RCC 7860 (cell line): ENCODE measurements at regions not wholly inside any gene's neighbourhood (a gene's known extent, or its start where the extent isn't known, plus 50 kb on each side); places are given as distances from the start of the nearest gene placed in this dataset.

ENCODE experiments used
- DNase-seq: peaks from one replicate; pipeline ENCODE4 v3.0.0-alpha.2; 2015; ENCODE audit warnings: low spot score
- FAIRE-seq: peaks from 2 replicates; lab custom pipeline; 2012; peaks lifted over from hg19 to GRCh38; lab: Jason Lieb, UNC

- FAIRE-seq (no peak), DNase-seq (no peak)
These were observed 63.5 kb upstream of the ASCC3 start for GRCh38 chr6:100944644-100945043.

GRCh38 chr6:100946021-100946540 lies 65.0 kb upstream of the ASCC3 start:
- DNase-seq = no peak

GRCh38 chr6:100946711-100947110 lies 65.6 kb upstream of the ASCC3 start:
- DNase-seq = no peak
- no peak for FAIRE-seq

More at GRCh38 chr6:100946021-100946540, 65.0 kb upstream of the ASCC3 start:
- no peak for FAIRE-seq

GRCh38 chr6:100948381-100949133 lies 67.4 kb upstream of the ASCC3 start:
- DNase-seq = no peak
- FAIRE-seq = no peak

- DNase-seq (no peak), FAIRE-seq (no peak)
These were observed 70.9 kb upstream of the ASCC3 start for GRCh38 chr6:100952006-100952405.

- DNase-seq = no peak
- no peak for FAIRE-seq
These were observed 78.2 kb upstream of the ASCC3 start for GRCh38 chr6:100959280-100959679.

GRCh38 chr6:100962466-100962865 lies 81.3 kb upstream of the ASCC3 start:
- FAIRE-seq (no peak), DNase-seq (no peak)

- no peak for DNase-seq
- FAIRE-seq = no peak
These were observed 83.9 kb upstream of the ASCC3 start for GRCh38 chr6:100965067-100965466.

- DNase-seq (no peak), FAIRE-seq (no peak)
These were observed 87.8 kb upstream of the ASCC3 start for GRCh38 chr6:100968949-100969348.

- no peak for DNase-seq
- FAIRE-seq = no peak
These were observed 98.1 kb upstream of the ASCC3 start for GRCh38 chr6:100979267-100979666.

- no peak for FAIRE-seq
- DNase-seq = no peak
These were observed 99.8 kb upstream of the ASCC3 start for GRCh38 chr6:100980949-100981348.

- DNase-seq (no peak), FAIRE-seq (no peak)
These were observed 105.8 kb upstream of the ASCC3 start for GRCh38 chr6:100986921-100987320.

- DNase-seq (no peak), FAIRE-seq (no peak)
These were observed 106.4 kb upstream of the ASCC3 start for GRCh38 chr6:100987556-100987955.

- no peak for FAIRE-seq
- DNase-seq = no peak
These were observed 107.4 kb upstream of the ASCC3 start for GRCh38 chr6:100988391-100988984.

GRCh38 chr6:100990070-100990469 lies 108.9 kb upstream of the ASCC3 start:
- DNase-seq = no peak
- FAIRE-seq = no peak

- DNase-seq (no peak), FAIRE-seq (no peak)
These were observed 115.3 kb upstream of the ASCC3 start for GRCh38 chr6:100996409-100996808.

GRCh38 chr6:100998111-100998510 lies 117.0 kb upstream of the ASCC3 start:
- FAIRE-seq (no peak), DNase-seq (peak; percentile 8)

GRCh38 chr6:100999034-100999597 lies 118.0 kb upstream of the ASCC3 start:
- FAIRE-seq (no peak), DNase-seq (no peak)

- DNase-seq (no peak), FAIRE-seq (no peak)
These were observed 119.2 kb upstream of the ASCC3 start for GRCh38 chr6:101000341-101000740.

- FAIRE-seq (no peak), DNase-seq (no peak)
These were observed 119.9 kb upstream of the ASCC3 start for GRCh38 chr6:101001012-101001411.

GRCh38 chr6:101001607-101002006 lies 120.5 kb upstream of the ASCC3 start:
- DNase-seq (no peak), FAIRE-seq (no peak)

- no peak for FAIRE-seq
- no peak for DNase-seq
These were observed 121.9 kb upstream of the ASCC3 start for GRCh38 chr6:101003075-101003474.
